HG03575 (cell line): ENCODE measurements at regions not wholly inside any gene's neighbourhood (a gene's known extent, or its start where the extent isn't known, plus 50 kb on each side); places are given as distances from the start of the nearest gene placed in this dataset.

Source experiments
- ATAC-seq: cut with Tn5 transposase; IDR thresholded peaks from one replicate; pipeline ENCODE4 v1.9.1; 2021; ENCODE audit not compliant: unreplicated experiment, insufficient number of reproducible peaks, low FRiP score; ENCODE audit errors: extremely low read depth

DNA sequence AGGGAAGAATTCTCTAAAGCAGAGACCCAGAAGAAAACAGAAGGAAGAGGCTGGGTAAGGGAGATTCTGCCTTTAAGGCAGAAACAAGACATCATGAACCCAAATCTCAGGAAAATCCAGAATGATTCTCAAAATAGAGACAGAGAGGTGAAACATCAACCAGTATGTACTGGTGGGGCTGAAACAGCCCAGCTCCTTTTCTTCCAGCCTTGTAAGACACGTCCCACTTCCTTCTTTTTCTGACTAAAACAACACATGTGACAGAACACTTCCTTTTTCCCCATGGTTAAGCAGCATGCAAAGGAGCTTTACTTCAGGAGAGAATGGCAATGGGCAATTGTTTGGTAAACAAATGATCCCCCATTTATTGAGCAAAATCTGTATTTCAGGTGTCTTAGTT lies 230.8 kb upstream of the NR4A3 start:
- ATAC-seq: no peak

DNA sequence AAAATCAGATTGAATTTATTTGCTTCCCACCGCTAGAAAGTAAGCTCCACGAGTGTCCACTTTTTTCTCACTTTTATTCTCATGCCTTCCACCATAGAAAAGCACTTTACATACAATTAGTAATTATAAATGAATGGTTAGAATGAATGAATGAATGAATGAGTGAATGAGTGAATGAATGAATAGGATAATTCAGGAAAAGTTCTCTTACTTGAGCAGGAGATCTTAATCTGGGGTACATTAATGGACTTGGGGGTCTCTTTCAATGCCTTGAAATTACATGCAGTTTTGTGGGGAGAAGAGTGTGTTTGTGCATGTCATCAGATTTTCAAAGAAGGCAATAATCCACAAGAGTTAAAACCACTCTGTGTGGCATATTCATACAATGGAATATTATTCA lies 229.9 kb upstream of the NR4A3 start:
- no peak for ATAC-seq

DNA sequence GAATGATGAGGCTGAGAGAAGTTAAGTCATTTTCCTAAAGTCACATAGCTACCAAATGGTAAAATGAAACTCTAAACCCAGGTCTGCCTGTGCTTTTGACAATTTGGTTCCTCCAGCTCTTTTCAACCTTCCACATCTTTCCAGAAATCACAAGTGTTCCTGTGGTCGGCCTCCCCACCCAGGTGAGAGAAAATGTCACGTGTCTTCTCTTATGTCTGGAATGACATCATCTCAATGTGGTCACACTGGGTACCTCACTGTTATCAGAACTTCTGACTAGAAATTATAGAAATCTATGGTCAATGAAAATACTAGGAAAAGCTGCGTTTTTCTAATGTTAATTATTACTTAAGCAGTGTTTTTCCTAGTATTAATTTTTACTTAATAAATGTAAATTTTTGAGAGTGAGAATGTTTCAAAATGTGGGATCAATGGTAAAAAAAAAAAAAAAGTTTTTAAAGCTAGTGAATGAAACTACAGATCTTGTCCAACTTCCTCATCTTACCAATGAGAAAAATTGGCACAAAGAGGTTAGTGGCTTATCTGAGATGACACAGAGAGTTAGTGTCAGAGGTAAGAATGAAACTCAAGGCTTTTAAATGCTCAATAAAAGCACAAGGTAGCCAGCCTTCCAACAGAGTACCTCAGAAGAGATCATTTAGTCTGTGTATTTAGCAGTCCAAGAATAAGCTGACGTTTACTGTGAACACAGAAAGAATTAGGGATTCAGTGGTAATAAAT lies 228.7 kb upstream of the NR4A3 start:
- no peak for ATAC-seq

DNA sequence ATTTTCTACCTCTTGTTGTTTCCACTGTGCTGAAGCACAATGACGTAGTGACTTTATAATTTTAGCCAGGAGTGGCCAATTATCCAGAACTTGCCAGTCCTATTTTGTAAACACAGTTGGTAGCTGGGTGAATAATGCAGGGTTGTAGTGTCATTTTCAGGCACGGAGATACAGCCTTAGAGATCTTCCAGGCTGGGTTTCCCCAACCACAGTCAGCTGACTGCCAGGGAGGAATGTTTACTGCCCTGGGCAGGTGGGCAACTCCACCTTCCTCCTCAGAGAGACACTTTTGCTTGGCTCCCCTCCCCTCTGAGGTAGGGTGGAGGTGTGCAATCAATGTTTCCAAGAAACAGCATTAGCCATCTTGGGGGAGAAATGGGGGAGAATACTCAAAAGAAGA lies 228.1 kb upstream of the NR4A3 start:
- no peak for ATAC-seq

DNA sequence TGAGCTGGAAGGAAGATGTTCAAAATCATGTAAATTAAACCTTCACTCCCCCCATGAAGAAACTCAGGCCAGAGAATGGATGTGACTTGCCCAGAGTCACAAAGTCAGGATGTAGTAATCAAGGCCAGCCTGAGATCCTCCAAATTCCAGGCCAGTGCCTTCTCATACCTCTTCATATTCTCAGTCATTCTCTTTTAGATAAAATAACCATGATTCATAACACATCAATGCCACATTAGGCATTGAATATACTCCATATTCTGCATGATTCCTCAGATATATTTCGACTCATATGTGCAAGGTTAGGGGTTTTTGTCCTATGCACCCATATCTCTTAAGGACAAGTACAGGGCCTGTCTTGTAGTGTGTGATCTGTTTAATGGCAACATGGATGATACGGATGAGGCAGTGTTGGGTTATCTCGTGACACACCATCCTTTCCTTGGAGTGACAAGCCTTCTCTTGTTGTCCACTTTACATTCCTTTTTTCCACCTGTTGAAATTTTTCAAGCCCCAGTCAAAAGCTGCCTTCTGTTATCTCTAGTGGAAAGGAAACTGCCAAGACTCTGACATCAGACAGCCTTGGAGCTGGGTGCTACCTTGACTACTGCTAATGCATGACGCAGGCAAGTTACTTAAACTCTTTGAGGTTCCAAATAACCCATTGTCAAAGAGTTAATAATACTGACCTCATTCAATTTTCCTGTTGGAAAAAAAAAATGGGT lies 227.5 kb upstream of the NR4A3 start:
- ATAC-seq: no peak

DNA sequence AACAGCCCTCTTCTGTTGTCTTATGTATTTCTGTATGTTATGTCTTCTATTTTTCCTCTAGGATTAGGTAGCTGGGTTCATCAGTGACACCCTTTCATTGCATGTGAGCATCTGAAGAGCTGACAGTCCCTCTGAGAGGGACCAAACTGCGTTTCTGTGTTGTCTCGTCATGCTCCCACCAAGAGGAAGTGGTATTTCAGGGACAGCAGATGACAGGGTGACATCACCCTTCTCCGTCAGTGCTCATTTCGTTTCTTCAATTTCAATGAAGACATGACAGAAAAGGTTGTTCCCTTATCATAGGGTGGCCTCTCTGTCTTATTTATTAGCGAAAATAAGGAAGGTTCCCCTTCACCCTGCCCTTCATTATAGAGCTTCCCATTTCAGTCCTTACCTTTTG lies 225.9 kb upstream of the NR4A3 start:
- no peak for ATAC-seq

DNA sequence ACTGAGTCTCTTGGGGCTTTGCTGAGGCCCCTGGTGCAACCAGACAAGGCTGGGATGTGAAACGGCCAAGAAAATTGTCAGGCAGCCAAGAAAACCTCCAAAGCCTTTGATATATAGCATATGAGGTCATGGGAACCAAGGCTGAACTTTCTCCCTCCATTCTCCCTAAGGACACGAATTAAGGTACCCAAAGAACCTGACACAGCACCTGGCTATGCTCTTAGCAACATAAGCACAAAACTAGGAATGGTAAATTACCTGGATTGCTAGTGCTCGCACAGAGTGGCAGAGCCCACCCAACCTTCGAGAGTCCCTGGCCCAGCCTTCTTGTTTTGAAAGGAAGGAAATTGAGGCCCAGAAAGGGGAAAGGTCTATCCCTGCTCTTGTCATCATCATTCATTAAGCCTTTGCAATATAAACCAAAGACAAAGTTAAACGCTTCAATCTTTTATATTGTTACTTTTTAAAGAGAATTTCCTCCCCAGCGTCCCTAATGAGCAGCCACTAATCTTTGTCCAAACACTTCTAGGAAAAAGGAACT lies 220.0 kb upstream of the NR4A3 start:
- ATAC-seq: no peak

DNA sequence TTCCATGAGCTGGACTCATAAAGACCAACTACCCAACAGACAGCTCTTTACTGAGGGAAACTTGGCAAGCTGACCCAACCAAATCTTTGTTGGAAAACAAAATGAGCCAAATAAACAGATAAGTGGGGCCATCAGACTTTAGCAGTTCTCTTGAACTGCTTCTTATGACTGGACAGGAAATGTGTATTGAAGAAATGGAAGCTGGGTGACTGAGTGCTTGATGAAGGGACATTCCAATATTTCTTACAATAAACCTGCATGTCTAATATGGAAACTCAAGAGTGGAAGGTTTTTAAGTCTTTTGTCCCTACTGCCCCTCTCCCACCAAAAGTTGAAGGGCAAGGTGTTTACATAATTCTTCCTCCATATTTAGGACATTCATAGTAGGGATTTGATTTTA lies 218.8 kb upstream of the NR4A3 start:
- no peak for ATAC-seq

DNA sequence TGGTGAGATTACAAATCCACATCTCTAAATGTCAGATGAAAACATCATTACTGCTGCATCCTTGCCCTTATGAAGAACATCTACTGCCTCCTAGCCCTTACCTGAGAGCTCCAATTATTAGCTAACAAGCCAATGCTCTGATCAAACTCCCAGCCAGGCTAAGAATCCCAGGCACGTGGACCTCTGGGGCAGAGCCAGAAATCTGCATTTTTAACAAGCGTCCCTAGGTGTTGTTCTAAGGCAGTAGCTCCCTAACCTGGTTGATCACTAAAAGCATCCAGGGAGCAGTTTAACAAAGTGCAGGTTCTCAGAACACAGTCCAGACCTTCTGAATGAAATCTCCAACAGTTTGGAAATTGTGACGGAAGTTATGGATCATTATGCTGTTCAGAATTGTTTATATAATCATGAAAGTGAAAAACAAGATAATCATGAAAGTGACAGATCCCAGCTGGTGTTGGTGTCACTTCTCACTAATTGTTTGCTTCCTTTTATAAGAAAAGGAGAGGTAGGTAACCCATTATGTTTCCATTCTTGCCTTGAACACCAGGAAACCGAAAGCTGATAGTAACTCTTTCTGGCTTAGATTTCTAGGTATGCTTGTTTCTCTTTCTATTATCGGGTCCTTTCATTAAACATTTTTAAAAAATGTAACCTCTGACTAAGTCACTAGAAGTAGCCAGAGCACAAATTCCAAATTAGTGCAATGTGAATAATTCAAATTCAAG lies 216.5 kb upstream of the NR4A3 start:
- ATAC-seq: no peak

DNA sequence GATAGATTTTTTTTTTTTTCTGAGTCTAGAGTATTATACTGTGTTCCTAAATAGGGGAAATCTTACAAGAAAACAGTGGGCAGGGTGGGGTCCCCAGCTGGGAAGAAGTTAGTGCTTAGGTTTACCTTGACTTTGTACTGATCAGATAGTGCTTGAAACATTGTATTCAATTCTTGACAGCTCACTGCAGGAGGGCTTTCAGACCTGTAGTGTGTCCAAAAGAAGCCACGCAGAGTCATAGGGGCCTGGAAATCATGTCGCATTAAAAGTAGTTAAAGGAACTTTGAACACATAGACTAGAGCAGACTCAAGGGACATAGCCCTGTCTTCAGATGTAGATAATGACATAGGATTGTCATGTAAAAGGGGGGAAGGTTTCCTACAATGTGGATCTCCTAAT lies 215.4 kb upstream of the NR4A3 start:
- no peak for ATAC-seq

DNA sequence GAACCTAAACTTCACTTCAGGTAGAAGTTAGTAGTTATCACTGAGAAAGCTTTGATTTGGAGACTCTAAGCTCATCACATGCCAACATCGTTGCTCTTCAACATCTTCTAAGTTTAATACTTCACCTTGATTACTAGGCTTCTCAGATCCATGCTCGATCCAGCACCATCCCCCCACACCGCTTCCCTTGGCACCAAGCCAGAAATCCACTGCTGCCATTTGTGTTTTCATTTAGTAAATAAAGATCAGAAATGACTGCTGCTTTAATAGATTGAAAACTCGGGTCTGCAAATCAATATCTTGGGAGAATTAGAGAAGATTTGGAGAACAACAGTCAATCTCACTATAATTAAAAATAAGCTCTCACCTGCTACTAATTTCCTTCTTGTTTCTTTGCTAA lies 214.7 kb upstream of the NR4A3 start:
- no peak for ATAC-seq

DNA sequence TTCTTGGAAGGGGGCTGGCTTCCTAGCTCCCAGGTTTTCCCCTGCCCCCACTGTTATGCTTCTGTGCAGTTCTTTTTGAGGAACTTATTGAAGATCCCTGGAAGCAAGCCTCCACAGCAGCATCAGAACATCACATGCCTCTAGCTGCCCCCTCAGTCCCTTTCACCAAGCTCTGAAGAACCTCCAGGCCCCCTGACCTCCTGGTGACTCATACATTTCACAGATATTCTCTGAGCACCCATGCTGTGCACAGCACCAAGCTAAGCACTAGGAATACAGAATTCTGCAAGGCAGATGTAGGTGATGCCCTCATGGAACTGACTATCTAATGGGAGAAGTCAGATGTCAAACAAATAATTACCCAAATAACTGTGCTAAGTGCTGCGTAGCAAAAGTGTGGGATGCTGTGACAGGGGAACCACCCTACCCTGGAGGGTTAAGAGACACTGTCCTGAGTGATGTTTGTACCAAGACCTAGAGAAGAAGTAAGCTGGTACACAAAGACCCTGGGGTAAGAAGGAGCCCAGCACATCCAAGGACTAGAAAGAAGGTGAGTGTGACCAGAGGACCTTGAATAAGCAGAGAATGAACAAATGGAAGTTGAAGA lies 213.7 kb upstream of the NR4A3 start:
- ATAC-seq: no peak

DNA sequence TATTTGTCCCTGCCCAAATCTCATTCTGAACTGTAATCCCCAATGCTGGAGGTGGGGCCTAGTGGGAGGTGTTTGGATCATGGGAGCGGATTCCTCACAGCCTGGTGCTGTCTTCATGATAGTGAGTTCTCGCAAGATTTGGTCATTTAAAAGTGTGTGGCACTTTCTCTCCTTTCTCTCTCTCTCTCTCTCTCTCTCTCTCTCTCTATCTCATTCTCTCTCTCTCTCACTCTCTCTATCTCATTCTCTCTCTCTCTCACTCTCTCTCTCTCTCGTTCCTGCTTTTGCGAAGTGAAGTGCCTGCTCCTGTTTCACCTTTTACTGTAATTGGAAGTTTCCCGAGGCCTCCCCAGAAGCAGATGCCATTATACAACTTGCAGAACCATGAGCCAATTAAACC lies 207.3 kb upstream of the NR4A3 start:
- no peak for ATAC-seq

DNA sequence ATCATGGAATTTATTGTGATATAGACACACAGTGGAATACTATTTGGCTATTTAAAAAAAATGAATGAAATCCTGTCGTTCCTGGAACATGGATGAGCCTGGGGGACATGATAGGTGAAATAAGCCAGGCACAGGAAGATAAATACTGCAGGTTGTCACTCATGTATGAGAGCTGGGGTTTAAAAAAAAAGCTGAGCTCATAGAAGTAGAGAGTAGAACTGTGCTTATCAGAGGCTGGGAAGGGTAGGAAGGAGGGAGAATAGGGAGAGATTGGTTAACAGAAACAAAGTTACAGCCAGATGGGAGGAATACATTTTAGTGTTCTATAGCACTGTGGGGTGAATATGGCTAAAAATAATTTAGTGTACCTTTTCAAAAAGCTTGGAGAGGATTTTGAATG lies 200.6 kb upstream of the NR4A3 start:
- ATAC-seq: no peak

DNA sequence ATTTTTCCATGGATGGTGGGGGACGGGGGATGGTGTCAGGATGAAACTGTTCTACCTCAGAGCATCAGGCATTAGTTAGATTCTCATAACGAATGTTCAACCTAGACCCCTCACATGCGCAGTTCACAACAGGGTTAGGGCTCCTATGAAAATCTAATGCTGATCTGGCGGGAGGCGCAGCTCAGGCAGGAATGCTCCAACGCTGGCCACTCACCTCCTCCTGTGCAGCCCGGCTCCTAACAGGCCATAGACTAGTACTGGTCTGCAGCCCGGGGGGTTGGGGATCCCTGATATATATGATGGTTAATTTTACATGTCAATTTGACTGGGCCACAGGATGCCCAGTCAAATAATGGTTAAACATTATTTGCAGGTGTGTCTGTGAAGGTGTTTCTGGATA lies 199.0 kb upstream of the NR4A3 start:
- ATAC-seq: no peak

DNA sequence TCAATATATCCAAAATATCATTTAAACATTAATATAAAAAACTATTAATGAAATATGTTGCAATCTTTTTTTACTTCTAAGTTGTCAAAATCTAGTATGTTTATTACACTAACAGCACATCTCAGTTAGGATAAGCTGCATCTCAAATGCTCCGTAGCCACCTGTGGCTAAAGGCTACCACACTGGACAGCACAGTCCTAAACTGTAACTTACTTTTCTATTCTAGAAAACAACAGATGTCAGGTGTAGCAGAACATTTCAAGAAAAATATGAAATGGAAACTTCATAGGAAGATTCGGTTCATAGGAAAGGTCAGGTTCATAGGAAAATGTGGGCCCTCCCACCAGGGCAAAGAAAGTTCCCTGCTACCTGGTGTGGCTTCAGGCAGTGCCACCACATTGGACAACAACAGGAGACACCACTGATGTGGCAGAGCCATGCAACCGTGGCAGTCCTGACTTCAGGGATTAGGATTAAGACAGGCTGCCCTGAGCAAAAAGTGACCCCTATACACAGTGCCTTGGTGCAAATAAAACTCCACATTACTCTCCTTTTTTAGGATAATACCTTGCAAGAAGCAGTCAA lies 197.8 kb upstream of the NR4A3 start:
- ATAC-seq: no peak

DNA sequence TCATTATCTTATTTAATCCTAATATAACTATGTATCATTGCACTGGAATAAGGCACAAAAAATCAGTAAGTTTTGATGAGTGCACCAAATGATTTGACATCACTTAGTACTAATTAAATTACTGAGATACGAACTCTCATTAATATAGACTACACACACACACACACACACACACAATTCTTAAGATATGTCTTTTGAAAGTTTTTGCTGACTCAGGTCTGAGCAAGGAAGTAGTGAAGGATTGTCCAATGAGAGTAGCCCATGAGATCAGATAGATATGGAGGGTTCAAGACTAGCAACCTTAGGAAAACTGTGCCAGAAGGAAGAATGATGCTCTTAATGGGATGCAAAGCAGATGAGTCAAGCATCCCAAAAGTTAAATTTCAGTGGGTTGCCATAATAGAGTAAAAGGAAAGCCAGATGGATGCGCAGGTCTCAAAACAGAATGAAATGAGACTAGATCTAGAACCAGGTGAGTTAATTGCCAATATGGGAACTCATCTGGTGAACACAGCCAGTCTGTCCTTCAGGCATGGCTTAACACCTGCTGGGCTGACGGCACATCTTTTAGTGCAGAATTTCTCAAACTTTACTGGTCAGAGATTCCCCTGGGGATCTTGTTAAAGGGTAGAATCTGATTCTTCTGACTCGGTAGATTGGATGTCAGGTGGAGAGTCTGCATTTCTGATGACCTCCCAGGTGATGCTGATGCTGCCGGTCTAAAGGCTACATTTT lies 197.0 kb upstream of the NR4A3 start:
- no peak for ATAC-seq

DNA sequence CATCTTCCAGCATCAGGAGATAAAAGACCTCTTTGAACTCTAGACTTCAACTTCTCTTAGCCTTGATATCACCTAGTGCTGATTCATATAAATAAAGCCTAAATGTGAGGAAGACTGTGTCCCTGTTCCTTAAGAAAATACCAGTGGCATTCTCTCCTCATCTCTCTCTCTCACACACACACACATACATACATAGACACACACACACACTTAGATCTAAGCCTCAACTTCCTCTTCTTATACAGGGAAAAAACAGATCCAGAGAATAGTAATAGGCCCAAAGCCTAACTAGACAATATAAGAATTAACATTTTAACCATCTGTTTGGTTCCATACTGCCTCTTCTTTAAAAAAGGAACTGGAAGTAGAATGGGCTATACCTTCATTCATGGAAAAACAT lies 195.3 kb upstream of the NR4A3 start:
- ATAC-seq: no peak

DNA sequence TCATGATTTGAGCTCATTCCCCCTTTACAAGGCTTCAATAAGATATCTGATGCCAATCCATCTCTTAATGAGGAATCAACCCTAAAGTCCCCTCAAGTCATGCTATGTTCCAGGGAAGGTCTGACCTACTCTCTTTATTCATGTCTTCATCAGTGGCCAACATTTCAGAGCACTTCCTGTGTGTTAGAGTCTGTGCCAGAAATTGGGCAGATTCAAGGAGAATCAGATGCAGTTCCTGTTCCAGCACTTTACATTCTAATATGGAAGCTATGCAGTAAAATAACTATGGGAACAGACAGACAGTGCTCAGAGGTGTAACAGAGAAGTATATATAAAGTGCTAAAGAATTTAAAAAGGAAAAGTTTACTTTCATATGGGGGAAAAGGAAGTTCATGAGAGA lies 193.4 kb upstream of the NR4A3 start:
- ATAC-seq: no peak
